Activated T-cell treated with anti-CD3 and anti-CD28 coated beads, Interleukin-2, amount 50 U/mL, for 4 hours (primary cell): ENCODE measurements at regions not wholly inside any gene's neighbourhood (a gene's known extent, or its start where the extent isn't known, plus 50 kb on each side); places are given as distances from the start of the nearest gene placed in this dataset.
"Not testable (repeated sequence)": the region's sequence is repeated elsewhere in the genome, so short reads cannot be mapped to it uniquely, and the experiment has no call there.

Source experiments
- ATAC-seq, 2 donors: fragments of 200-7000 bp; cut with Tn5 transposase; one replicate each; pipeline ENCODE4 v1.10.0; 2021
- DNase-seq: peaks from one replicate; pipeline ENCODE4 v3.0.0-alpha.2; 2020
- H3K27me3 Mint-ChIP-seq: one replicate; pipeline ENCODE4 v1.8.0; 2021; ENCODE audit warnings: low read depth, mixed read lengths
- H3K36me3 Mint-ChIP-seq: one replicate; pipeline ENCODE4 v1.8.0; 2022; ENCODE audit warnings: mixed read lengths; ENCODE audit not compliant: insufficient read depth
- H3K4me1 Mint-ChIP-seq: one replicate; pipeline ENCODE4 v1.8.0; 2021; ENCODE audit warnings: low read depth, mixed read lengths
- H3K4me3 Mint-ChIP-seq: one replicate; pipeline ENCODE4 v1.8.0; 2021; ENCODE audit warnings: mild to moderate bottlenecking, moderate library complexity, mixed read lengths
- H3K9me3 Mint-ChIP-seq: one replicate; pipeline ENCODE4 v1.8.0; 2021; ENCODE audit warnings: mixed read lengths

GRCh38 chr21:28592205-28592865 lies 400.3 kb downstream of the LTN1 start:
- Mint-ChIP-seq H3K4me1 (no peaks in the 10 kb centered on the region), H3K9me3 (peaks cover 4% of the 10 kb centered on the region), H3K36me3 (peaks cover 9% of the 10 kb centered on the region), H3K27me3 (no peaks in the 10 kb centered on the region), H3K4me3 (no peak overlapping the region)
- ATAC-seq (no peak), DNase-seq (no peak)

DNA sequence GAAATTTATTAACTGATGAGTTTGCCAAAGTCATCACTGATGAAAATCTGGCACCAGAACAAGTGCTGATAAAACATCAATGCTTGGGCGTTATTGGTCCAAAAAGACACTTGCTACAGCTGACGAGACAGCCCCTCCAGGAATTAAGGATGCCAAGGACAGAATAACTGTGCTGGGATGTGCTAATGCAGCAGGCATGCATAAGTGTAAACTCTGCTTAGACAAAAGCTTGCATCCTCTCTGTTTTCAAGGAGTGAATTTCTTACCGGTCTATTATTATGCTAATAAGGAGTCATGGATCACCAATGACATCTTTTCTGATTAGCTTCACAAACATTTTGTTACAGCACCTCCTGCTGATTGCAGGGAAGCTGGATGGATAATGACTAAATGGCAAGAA lies 402.0 kb downstream of the LTN1 start:
- Mint-ChIP-seq H3K9me3 (peaks cover 7% of the 10 kb centered on the region), H3K27me3 (no peaks in the 10 kb centered on the region), H3K4me1 (no peaks in the 10 kb centered on the region), H3K4me3 (no peak overlapping the region), H3K36me3 (peaks cover 8% of the 10 kb centered on the region)
- DNase-seq (no peak), ATAC-seq (no peak)

DNA sequence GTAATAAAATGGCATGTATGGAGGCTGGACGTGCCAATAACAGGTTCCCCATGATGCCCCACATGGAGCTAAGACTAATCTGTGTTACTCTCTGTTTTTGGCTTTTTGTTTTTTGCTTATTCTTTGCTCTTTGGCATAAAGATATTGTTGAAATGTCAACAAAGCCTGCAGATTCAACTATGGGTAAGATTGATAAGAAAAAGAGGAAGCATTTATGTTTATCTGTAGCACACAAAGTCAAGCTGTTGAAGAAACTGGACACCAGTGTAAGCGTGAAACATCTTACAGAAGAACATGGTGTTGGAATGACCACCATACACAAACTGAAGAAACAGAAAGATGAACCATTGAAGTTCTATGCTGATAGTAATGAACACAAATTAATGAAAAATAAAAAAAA lies 402.7 kb downstream of the LTN1 start:
- Mint-ChIP-seq H3K36me3 (peaks cover 10% of the 10 kb centered on the region), H3K9me3 (peaks cover 12% of the 10 kb centered on the region), H3K4me3 (no peak overlapping the region), H3K4me1 (no peaks in the 10 kb centered on the region), H3K27me3 (no peaks in the 10 kb centered on the region)
- no peak for DNase-seq
- no peak for ATAC-seq

- peaks cover 12% of the 10 kb centered on the region for H3K9me3 Mint-ChIP-seq
- no peak overlapping the region for H3K4me3 Mint-ChIP-seq
- ATAC-seq (no peak), DNase-seq (no peak)
- H3K36me3 Mint-ChIP-seq = peaks cover 10% of the 10 kb centered on the region
- no peaks in the 10 kb centered on the region for H3K27me3 Mint-ChIP-seq
- H3K4me1 Mint-ChIP-seq = no peaks in the 10 kb centered on the region
Observed at GRCh38 chr21:28588997-28589396, 403.7 kb downstream of the LTN1 start.

DNA sequence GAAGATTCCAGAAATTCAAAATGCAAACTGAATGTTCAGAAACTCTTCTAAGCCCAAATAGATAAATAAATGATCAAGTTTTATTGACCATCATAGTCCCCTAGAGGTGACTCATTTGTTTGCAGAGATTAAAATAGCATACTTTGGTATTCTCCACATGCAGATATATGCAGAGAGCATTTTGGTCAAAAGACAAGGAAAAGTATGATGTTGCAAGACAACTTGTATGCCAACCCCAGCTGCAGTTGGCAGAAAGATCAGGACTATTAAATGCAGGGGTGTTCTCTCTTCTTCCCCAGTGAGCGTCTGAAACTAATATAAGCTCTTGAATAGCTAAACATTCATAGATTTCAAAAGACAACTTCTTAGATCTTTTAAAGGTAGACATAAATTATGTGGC lies 404.9 kb downstream of the LTN1 start:
- ATAC-seq (no peak), DNase-seq (no peak)
- Mint-ChIP-seq H3K9me3 (peaks cover 12% of the 10 kb centered on the region), H3K27me3 (no peaks in the 10 kb centered on the region), H3K4me1 (no peaks in the 10 kb centered on the region), H3K36me3 (peaks cover 10% of the 10 kb centered on the region), H3K4me3 (no peak overlapping the region)

DNA sequence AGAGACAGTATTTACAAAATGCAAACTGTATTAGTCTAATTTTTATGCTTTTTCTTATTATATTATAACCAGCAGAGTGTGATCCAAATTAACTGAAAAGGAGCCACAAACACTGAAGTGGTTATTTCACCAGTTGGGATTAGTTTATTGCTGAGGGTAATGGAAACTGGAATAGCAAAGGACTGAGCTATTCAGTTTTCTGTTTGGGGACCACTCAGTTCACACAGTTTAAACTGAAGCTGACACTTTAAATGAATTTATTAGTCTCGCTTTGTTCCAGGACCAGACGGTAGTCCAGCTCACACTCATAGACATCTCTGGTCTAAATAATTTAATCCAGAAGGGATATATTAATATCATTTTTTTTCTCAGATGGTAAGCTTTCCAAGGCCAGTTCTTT lies 410.7 kb downstream of the LTN1 start:
- H3K36me3 Mint-ChIP-seq = peaks cover 12% of the 10 kb centered on the region

GRCh38 chr21:28581311-28581731 lies 411.4 kb downstream of the LTN1 start:
- ATAC-seq, H3K4me3 Mint-ChIP-seq, DNase-seq, H3K27me3 Mint-ChIP-seq, H3K9me3 Mint-ChIP-seq, H3K4me1 Mint-ChIP-seq: not testable (repeated sequence)
- H3K36me3 Mint-ChIP-seq = peaks cover 14% of the 10 kb centered on the region

More for the DNA sequence above, 410.7 kb downstream of the LTN1 start:
- no peaks in the 10 kb centered on the region for H3K4me1 Mint-ChIP-seq
- no peaks in the 10 kb centered on the region for H3K27me3 Mint-ChIP-seq
- H3K4me3 Mint-ChIP-seq = no peak overlapping the region
- ATAC-seq (no peak), DNase-seq (no peak)
- H3K9me3 Mint-ChIP-seq = peaks cover 12% of the 10 kb centered on the region

GRCh38 chr21:28580585-28580984 lies 412.1 kb downstream of the LTN1 start:
- peaks cover 6% of the 10 kb centered on the region for H3K9me3 Mint-ChIP-seq
- no peak for DNase-seq
- H3K4me1 Mint-ChIP-seq = no peaks in the 10 kb centered on the region
- H3K36me3 Mint-ChIP-seq = peaks cover 20% of the 10 kb centered on the region
- ATAC-seq = no peak
- no peak overlapping the region for H3K4me3 Mint-ChIP-seq
- no peaks in the 10 kb centered on the region for H3K27me3 Mint-ChIP-seq

DNA sequence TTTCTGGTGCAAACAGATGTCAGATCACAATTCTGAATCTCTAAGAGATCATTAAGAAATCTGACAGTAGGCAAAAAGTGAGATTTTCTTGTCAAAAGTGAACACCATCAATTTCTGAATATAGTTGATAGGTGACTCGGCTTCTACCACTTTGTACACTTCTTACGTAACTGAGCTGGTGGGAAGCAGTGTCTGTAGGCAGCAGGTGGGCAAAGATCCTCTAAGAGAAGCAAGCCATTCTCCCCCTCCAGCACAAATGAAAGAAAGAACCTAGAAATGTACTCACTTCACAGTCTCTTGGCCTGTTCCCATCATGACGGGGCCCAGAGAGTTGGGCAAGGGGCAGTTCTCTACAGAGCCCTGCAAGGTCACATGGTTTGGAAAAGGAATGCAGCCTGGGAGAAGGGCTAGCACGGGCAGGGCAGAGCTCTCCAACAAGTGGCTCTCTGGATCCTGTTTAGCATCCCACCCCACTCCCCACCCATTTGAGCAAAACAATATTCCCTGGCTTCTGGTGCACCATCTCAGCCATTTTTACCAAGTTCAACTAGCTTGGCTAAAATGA lies 412.6 kb downstream of the LTN1 start:
- ATAC-seq = no peak
- Mint-ChIP-seq H3K36me3 (peaks cover 21% of the 10 kb centered on the region), H3K27me3 (no peaks in the 10 kb centered on the region), H3K9me3 (peaks cover 4% of the 10 kb centered on the region), H3K4me1 (no peaks in the 10 kb centered on the region), H3K4me3 (no peak overlapping the region)
- DNase-seq = no peak

DNA sequence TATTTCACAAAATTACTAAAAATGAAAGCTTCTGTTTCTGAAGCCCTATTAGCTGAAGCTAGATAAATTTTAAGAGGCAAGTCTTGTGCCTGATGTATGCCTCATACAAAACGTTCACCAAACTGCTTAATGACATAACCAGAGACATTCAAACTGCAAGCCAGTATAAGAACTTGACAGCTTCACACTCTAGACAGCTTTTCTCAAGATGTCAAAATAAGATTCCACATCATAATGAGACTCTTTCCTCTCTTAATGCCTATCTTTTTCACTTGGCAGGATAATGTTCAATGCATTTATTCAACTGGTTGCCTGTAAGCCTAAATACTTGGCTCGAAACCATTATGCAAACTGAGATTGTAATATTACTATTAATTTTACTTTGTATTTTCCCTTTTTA lies 424.0 kb downstream of the LTN1 start:
- DNase-seq (no peak), ATAC-seq (no peak)
- no peaks in the 10 kb centered on the region for H3K4me1 Mint-ChIP-seq
- H3K27me3 Mint-ChIP-seq = no peaks in the 10 kb centered on the region
- no peaks in the 10 kb centered on the region for H3K36me3 Mint-ChIP-seq
- peaks cover 9% of the 10 kb centered on the region for H3K9me3 Mint-ChIP-seq
- H3K4me3 Mint-ChIP-seq = no peak overlapping the region

DNA sequence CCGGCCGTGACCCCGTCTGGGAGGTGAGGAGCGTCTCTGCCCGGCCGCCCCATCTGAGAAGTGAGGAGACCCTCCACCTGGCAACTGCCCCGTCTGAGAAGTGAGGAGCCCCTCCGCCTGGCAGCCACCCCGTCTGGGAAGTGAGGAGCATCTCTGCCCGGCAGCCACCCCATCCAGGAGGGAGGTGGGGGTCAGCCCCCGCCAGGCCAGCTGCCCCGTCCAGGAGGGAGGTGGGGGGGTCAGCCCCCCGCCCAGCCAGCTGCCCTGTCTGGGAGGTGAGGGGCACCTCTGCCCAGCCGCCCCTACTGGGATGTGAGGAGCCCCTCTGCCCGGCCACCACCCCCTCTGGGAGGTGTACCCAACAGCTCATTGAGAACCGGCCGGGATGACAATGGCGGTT lies 428.7 kb downstream of the LTN1 start:
- H3K9me3 Mint-ChIP-seq, ATAC-seq, DNase-seq, H3K36me3 Mint-ChIP-seq, H3K27me3 Mint-ChIP-seq, H3K4me3 Mint-ChIP-seq: not testable (repeated sequence)
- H3K4me1 Mint-ChIP-seq = peaks cover 19% of the 10 kb centered on the region

DNA sequence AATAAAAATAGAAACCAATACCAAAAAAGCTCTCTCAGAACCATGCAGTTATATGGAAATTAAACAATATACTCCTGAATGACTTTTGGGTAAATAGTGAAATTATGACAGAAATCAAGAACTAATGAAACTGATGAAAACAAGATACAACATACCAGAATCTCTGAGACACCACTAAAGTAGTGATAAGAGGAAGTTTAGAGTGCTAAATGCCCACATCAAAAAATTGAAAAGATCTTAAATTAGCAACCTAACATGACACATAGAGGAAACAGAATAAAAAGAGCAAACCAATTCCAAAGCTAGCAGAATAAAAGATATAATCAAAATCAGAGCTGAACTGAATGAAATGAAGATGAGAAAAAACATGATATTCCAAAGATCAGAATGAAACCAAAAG lies 430.9 kb downstream of the LTN1 start:
- Mint-ChIP-seq H3K4me1 (peaks cover 19% of the 10 kb centered on the region), H3K27me3 (no peaks in the 10 kb centered on the region), H3K36me3 (peaks cover 3% of the 10 kb centered on the region), H3K4me3 (no peak overlapping the region), H3K9me3 (peaks cover 9% of the 10 kb centered on the region)
- no peak for DNase-seq
- ATAC-seq = peak in 1 of 2 donors; percentile 58

DNA sequence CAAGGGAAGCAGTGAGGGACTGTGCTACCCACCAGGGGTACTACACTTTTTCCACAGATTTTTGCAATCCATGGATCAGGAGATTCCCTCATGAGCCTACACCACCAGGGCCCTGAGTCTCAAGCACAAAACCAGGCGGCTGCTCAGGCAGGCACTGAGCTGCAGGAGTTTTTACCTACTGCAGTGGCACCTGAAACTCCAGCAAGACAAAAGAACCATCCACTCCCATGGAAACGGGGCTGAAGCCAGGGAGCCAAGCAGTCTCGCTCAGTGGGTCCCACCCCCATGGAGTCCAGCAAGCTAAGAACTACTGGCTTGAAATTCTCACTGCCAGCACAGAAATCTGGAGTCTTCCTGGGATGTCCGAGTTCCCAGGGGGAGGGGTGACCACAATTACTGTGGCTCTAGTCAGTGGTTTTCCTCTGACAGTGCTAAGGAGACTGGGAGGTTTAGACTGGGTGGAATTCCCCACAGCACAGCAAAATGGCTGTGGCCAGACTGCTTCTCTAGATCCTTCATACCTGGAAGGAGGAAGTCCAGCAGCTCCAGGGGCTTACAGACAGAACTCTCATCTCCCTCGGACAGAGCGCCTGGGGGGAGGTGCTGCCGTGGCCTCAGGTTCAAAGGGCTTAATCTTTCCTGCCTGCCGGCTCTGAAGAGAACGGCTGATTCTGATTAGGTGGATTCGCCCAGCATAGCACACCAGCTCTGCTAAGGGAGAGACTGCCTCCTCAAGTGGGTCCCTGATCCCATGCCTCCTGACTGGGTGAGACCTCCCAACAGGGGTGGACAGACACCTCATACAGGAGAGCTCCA lies 437.8 kb downstream of the LTN1 start:
- ATAC-seq (no peak), DNase-seq (no peak)
- H3K4me3 Mint-ChIP-seq = no peak overlapping the region
- peaks cover 4% of the 10 kb centered on the region for H3K36me3 Mint-ChIP-seq
- H3K9me3 Mint-ChIP-seq = no peaks in the 10 kb centered on the region
- H3K4me1 Mint-ChIP-seq = no peaks in the 10 kb centered on the region
- no peaks in the 10 kb centered on the region for H3K27me3 Mint-ChIP-seq

DNA sequence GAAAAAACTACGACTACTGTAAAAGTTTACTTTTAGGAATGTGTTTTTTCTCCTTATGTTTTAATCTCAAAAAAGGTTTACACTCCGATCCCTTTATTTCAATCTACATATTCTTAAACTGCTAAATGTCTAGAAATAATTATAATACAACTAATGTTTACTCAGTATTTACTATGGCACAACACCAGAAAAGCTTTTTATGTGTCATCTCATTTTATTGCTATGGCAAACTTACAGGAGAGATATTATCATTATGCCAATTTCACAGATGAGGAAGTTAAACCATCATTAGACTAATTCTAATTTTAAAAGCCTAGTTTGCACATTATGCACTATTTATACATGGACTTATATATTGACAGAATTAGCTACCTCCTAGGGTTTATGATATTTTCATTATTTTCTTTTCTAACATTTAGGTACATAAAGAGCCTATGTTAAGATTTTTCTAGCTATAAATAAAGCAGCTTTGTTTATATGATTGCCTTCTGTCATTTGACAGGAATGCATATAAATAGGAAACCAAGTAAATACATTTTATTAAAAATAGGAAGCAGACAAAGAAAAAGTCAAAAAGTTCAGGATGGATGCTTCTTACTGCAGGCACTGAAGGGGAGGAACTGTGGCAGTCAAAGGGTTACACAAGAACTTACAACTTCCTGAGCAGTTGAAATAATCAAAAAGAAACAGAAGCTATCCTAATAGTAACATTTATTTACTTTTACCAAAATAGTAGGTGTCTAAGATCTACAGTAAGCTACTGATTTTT lies 442.4 kb downstream of the LTN1 start:
- H3K9me3 Mint-ChIP-seq = no peaks in the 10 kb centered on the region
- ATAC-seq = no peak
- H3K27me3 Mint-ChIP-seq = no peaks in the 10 kb centered on the region
- no peak for DNase-seq
- H3K36me3 Mint-ChIP-seq = peaks cover 13% of the 10 kb centered on the region
- no peak overlapping the region for H3K4me3 Mint-ChIP-seq
- H3K4me1 Mint-ChIP-seq = no peaks in the 10 kb centered on the region
